GM18505 (cell line): ENCODE measurements at regions not wholly inside any gene's neighbourhood (a gene's known extent, or its start where the extent isn't known, plus 50 kb on each side); places are given as distances from the start of the nearest gene placed in this dataset.

Source experiments
- ATAC-seq: cut with Tn5 transposase; IDR thresholded peaks from one replicate; pipeline ENCODE4 v1.9.1; 2021; ENCODE audit not compliant: unreplicated experiment
- POLR2A ChIP-seq: IDR thresholded peaks from 4 replicates; pipeline ENCODE4 v1.6.1; 2011; ENCODE audit warnings: borderline replicate concordance; ENCODE audit not compliant: insufficient read depth, insufficient read length; ENCODE audit errors: extremely low read depth

- ATAC-seq = no peak
- TF ChIP-seq POLR2A = no peak
These were observed 225.5 kb downstream of the ANKRD7 start for GRCh38 chr7:118449797-118450567.

- no peak for TF ChIP-seq POLR2A
- ATAC-seq = no peak
These were observed 227.6 kb downstream of the ANKRD7 start for GRCh38 chr7:118452128-118452527.

GRCh38 chr7:118467381-118467780 lies 242.9 kb downstream of the ANKRD7 start:
- ATAC-seq = no peak
- TF ChIP-seq POLR2A = no peak

GRCh38 chr7:118472581-118472980 lies 248.1 kb downstream of the ANKRD7 start:
- no peak for ATAC-seq
- TF ChIP-seq POLR2A = no peak

GRCh38 chr7:118473271-118473670 lies 248.8 kb downstream of the ANKRD7 start:
- no peak for TF ChIP-seq POLR2A
- no peak for ATAC-seq

- TF ChIP-seq POLR2A = no peak
- no peak for ATAC-seq
These were observed 251.5 kb downstream of the ANKRD7 start for GRCh38 chr7:118476036-118476435.

- TF ChIP-seq POLR2A = no peak
These were observed 252.5 kb downstream of the ANKRD7 start for GRCh38 chr7:118477036-118477435.

GRCh38 chr7:118478236-118478635 lies 253.7 kb downstream of the ANKRD7 start:
- TF ChIP-seq POLR2A = no peak
- no peak for ATAC-seq

More at GRCh38 chr7:118477036-118477435, 252.5 kb downstream of the ANKRD7 start:
- ATAC-seq = no peak

- TF ChIP-seq POLR2A = no peak
- ATAC-seq = no peak
These were observed 254.4 kb downstream of the ANKRD7 start for GRCh38 chr7:118478931-118479330.

GRCh38 chr7:118492466-118492865 lies 268.0 kb downstream of the ANKRD7 start:
- no peak for ATAC-seq
- no peak for TF ChIP-seq POLR2A

- no peak for TF ChIP-seq POLR2A
- ATAC-seq = no peak
These were observed 271.7 kb downstream of the ANKRD7 start for GRCh38 chr7:118496138-118496644.

- no peak for TF ChIP-seq POLR2A
- no peak for ATAC-seq
These were observed 277.7 kb downstream of the ANKRD7 start for GRCh38 chr7:118502235-118502634.

- no peak for TF ChIP-seq POLR2A
- ATAC-seq = no peak
These were observed 286.6 kb downstream of the ANKRD7 start for GRCh38 chr7:118511146-118511545.

- ATAC-seq = no peak
- TF ChIP-seq POLR2A = no peak
These were observed 292.8 kb downstream of the ANKRD7 start for GRCh38 chr7:118517275-118517674.
